ENCODE measurements at regions not wholly inside any gene's neighbourhood (a gene's known extent, or its start where the extent isn't known, plus 50 kb on each side); places are given as distances from the start of the nearest gene placed in this dataset.

DNA sequence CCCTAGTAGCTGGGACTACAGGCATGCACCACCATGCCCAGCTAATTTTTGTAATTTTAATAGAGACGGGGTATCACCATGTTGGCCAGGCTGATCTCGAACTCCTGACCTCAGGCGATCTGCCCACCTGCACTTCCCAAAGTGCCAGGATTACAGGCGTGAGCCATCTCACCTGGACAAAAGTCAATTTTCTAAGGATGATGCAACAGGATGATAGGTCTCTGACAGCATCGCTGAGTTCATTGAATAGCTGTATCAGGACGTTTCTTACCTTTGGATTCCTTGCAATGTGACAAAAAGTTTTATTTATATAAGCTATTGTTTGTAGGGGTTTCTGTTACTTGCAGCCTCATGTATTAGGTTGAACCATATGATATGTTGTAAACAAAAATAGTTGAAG, 55.5 kb upstream of the PCED1B start:
- DNase-seq (ENCODE audit: low read depth in 4 of 4, low spot score in 3 of 4) = no peak

DNA sequence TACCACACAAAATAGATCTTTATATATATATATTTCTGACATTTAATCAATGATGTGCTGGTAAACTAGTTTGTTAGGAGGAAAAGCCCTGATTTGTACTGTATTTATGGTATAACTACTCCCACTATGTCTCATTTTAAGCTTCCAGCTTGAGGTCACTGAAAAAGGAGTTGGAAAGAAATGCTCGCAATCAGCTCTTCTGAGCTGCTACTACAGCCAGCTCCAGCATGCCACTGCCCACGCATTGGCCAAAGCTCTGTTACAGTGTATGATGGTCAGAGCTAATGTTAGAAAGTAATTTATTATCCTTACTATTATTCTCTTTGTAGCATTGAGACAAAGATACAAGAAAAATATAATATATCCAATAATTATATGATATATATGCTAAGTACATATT, 55.0 kb upstream of the PCED1B start:
- DNase-seq (ENCODE audit: low read depth in 4 of 4, low spot score in 3 of 4) = no peak

DNA sequence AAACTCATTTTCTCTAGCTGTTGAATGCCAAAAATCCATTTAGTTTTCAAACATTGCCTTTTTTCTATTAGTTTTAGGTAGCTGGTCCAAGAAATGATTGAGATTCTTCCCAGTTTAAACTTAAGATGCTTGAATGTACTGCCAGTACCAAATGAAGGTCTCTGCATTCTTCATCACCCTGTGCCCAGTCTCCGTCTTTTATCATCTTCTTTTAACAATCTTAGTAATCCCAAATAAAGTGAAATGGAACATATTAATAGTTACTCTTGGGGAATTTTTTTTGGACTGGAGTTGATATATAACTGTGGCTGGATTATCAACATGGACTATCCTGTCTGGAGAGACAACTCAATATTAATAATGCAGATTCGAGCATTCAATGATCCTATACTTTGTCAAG, 54.1 kb upstream of the PCED1B start:
- no peak for DNase-seq (ENCODE audit: low read depth in 4 of 4, low spot score in 3 of 4)

DNA sequence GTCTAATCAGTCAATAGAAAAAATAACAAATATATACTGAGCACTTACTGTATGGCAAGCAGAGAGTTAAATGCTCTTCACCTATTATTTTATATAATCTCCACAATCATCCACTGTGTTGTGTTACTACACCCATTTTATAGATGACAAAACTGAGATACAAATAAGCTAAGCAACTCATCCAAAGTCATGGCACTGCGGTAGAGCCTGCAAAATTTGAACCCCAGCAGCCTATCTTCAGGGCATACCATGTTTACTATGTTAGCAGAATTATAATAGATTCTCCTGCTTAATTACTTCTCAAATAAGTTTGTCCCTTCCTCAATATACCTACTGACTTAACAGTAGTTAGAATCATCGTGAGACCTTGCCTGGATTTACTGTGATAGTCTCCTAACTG, 53.6 kb upstream of the PCED1B start:
- no peak for DNase-seq (ENCODE audit: low read depth in 4 of 4, low spot score in 3 of 4)

DNA sequence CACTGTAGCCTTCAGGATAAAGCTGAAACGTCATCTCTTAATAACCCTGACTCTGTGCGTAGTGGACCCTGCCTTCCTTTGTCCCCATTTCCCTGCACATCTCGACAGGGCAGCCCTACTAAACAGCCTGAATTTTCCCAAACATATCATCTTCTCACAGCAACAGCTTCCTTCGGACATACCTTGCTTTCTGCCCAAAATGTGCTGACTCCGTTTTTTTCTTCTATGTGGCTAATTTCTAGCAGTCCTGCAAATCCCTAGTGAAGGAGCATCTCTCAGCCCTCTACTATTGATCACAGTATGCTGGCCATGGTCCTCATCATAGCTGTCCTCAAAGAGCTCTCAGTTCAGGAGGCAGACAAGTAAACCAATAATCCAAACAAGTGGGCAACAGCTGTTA, 53.1 kb upstream of the PCED1B start:
- DNase-seq (ENCODE audit: low read depth in 4 of 4, low spot score in 3 of 4) = no peak
